ENCODE measurements at regions not wholly inside any gene's neighbourhood (a gene's known extent, or its start where the extent isn't known, plus 50 kb on each side); places are given as distances from the start of the nearest gene placed in this dataset.

GRCh38 chr4:138724530-138724929, 291.1 kb upstream of the NOCT start:
- TF ChIP-seq CTCF (IDR thresholded peaks at IDR 0.05), result no peak
- no peak for TF ChIP-seq POLR2A (IDR thresholded peaks at IDR 0.05)
- no peak for TF ChIP-seq POLR2AphosphoS5 (IDR thresholded peaks at IDR 0.05)
